ENCODE measurements at regions not wholly inside any gene's neighbourhood (a gene's known extent, or its start where the extent isn't known, plus 50 kb on each side); places are given as distances from the start of the nearest gene placed in this dataset.

DNA sequence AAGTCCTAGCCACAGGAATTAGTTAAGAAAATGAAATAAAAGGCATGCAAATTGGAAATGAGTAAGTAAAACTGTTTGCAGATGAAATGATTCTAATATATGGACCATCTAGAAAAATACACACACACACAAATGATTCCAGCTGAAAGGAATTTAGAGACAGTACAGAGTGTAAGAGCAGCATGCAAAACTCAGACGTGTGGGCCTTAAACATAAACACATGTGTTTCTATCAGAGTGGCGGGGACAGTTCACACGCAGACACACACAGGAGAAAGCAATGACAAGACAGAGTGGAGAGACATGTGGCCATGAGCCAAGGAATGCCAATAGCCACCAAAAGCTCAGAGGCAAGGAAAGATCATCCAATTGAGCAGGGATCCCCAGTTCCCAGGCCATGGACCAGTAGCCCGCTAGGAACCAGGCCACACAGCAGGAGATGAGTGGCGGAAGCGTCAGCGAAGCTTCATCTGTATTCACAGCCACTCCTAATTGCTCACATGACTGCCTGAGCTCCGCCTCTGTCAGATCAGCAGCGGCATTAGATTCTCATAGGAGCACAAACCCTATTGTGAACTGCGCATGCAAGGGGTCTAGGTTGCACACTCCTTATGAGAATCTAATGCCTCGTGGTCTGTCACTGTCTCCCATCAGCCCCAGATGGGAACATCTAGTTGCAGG is 155.4 kb downstream of the ARL4C start:
- no peak for DNase-seq (ENCODE audit: low read depth in 2 of 3, low spot score in 1 of 3)

DNA sequence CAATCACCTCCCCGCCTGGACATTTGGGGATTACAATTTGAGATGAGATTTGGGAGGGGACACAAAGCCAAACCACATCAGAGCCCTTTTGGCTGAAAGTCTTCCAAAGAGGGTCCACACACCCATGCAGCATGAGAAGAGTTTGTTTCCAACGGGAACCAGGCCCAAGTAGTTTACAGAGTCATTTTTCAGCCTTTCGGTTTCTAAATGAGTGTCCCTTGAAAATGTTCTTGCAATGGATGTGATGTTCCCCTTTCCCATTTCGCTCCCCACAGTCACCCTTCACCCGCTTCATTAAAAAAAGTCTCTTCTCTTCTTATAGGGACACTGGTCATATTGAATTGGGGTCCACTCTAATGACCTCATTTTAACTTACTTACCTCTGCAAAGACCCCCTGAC is 157.4 kb downstream of the ARL4C start:
- DNase-seq (ENCODE audit: low read depth in 2 of 3, low spot score in 1 of 3) = no peak

DNA sequence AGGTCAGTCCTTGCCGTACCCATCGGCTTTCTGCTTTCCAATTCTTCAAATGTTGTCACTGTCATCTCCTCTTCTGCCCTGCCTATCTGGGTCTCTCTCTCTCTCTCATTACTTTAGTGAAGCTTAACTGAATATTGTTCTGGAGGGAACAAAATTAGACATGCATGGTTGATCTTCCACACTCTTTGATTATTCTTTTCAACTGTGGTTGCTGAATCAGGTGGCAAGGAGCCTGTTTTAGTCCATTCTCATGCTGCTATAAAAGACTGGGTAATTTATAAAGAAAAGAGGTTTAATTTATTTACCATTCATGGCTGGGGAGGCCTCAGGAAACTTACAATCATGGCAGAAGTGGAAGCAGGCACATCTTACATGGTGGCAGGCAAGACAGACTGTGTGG is 157.9 kb downstream of the ARL4C start:
- DNase-seq (ENCODE audit: low read depth in 2 of 3, low spot score in 1 of 3) = no peak

DNA sequence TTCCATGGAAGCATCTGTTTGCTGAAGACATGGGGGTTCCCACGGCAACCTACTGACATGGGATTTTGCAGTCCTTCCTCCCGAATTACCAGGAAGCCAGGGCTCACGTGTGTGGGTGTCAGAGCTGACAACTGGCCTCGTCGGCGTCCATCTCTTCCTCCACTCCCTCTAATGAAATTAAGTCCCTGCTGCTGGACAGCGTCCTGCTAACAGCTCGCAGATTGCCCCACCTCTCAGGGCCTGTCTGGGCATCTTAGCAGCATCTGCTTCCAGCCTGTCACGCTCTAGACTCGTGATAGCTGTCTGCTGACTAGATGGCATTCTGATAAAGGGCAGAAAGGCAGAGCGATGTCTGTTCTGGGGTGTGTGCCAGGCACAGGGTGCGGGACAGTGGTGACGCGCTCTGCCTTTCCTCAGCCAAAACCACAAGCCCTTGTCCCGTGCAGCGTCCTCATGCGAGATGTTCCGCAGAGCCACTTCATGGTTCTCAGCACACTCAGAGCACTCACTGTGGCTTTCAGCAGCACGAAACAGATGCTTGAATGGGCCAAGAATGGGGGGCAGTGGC is 161.1 kb downstream of the ARL4C start:
- DNase-seq (ENCODE audit: low read depth in 2 of 3, low spot score in 1 of 3) = peak in 2 of 3 donors; percentile 14 to 18

DNA sequence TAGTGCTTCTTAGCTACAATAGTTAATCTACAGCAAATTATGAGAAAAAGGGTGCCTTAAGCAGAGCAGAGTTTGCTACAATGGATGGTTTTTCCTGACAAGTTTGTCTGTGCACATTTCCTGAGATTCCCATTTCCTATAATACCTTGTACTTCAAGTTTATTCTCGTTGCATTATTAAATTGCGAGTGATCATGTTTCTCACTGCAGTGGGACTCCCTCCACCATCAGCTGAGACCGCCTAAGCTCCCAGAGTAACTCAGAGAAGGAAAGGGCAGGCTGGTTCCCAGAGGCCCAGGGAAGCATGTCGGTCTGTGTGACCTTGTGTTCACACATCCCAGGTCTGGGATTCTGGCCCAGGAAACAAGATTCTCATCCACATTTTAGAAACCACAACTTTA is 162.1 kb downstream of the ARL4C start:
- DNase-seq (ENCODE audit: low read depth in 2 of 3, low spot score in 1 of 3) = no peak

DNA sequence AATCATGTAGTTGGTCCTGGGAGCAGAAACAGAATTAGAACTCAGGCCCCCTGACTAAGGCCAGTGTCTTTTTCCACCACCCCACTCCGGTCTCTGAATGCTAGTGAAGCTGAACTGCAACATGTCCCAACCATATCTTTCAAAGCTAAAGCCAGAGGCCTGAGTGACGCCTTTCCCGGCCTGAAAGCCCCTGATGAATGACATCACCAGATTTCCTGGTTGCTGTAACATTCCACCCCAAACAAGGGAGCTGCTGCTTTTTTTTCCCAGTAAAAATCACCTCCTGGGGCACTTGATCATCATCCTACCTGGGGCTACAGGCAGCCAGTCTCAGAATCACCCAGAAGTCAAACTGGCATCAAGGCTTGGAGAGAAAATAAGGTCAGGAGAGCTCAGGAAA is 162.7 kb downstream of the ARL4C start:
- no peak for DNase-seq (ENCODE audit: low read depth in 2 of 3, low spot score in 1 of 3)

DNA sequence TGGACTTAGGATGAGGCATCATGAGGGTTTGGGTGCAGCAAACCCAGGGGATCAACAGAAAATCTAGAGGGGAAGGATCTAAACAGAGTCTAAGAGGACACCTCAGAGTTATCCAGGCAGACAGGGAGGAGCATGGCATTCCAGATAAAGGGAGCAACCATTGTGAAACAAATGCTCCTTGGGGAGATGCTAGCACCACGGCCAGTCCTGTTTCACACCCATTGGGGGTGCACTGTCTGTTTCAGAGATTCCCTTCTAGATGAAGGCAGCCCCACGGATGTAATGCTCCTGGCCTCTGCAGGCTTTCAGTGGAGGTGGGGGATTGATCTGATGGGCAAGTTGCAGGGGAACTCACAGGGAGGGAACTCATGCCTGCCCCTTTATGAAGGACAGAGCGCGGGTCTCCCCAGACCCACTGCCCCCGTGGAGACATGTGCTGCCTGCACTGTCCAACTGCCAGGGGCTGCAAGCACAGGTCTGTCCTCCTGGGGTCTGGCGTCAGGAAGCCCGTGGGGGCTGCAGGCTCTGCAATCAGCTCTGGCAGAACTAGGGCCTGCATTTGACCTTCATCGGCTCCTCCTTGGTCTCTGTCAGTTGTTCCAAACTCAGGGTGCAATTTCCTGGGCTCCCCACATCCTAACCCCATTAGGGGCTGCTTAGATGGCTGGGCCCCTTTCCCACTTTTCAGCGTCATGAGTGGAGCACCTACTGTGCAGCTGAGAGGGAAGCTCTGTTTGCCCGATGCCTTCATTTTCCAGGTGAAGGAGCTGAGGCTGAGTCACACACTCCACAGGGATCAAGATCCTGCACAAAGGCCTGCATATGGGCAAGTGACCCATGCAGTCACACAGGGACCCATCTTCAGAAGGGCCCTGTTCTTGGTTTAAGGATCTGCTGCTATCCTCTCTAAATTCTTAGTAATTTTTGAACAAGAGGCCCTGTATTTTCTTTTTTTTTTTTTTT is 163.4 kb downstream of the ARL4C start:
- no peak for DNase-seq (ENCODE audit: low read depth in 2 of 3, low spot score in 1 of 3)

DNA sequence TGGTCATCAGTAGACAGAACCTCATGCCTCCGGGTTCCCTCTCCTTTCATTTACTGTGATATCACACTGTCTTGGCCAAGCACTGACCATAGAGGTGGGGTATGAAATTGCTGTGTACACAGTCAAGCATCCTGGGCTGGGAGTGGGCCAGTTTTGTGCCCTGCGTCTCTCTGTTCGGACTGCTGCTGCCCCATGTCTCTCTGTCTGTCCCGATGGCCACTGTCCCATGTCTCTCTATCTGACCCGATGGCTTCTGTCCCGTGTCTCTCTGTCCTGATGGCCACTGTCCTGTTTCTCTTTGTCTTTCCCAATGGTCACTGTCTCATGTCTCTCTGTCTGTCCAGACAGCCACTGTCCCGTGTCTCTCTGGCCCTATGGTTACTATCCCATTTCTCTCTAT is 164.9 kb downstream of the ARL4C start:
- DNase-seq (ENCODE audit: low read depth in 2 of 3, low spot score in 1 of 3) = no peak

DNA sequence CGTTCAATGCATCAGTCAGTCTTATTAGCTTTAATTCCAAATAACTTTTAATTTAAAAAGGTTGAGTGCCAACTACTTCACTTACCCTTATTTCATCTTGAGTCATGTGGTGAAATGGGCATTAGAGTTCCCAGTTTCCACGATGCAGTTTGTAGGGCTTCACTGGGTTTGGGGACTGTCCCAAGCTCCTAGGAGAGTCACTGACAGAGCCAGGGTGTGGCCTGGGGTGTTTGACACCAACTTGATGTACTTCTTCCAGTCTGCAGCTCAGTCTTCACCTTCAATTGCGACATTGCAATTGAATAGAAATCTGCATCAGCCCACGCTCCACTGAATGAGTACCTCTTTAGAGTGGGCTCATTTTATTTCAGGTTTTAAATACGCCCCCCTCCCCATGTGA is 165.3 kb downstream of the ARL4C start:
- DNase-seq (ENCODE audit: low read depth in 2 of 3, low spot score in 1 of 3) = no peak

DNA sequence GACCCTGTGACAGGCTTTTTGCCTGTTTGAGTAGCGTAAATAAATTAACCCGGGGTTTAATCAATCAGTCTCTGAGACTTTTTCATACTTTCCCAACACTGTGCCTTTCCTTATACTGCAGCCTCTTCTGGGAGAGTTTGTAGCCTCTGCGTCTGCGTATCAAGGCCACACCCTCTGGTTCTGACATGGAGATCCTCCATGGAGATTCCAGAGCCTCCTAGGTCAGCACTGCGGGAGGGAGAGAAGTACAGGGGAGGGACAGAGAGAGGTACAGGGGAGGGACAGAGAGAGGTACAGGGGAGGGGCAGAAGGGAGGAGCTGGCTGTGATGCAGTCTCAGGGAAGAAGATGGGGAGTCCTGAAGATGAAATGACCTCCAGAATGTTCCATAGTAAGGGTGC is 166.0 kb downstream of the ARL4C start:
- DNase-seq (ENCODE audit: low read depth in 2 of 3, low spot score in 1 of 3) = no peak

DNA sequence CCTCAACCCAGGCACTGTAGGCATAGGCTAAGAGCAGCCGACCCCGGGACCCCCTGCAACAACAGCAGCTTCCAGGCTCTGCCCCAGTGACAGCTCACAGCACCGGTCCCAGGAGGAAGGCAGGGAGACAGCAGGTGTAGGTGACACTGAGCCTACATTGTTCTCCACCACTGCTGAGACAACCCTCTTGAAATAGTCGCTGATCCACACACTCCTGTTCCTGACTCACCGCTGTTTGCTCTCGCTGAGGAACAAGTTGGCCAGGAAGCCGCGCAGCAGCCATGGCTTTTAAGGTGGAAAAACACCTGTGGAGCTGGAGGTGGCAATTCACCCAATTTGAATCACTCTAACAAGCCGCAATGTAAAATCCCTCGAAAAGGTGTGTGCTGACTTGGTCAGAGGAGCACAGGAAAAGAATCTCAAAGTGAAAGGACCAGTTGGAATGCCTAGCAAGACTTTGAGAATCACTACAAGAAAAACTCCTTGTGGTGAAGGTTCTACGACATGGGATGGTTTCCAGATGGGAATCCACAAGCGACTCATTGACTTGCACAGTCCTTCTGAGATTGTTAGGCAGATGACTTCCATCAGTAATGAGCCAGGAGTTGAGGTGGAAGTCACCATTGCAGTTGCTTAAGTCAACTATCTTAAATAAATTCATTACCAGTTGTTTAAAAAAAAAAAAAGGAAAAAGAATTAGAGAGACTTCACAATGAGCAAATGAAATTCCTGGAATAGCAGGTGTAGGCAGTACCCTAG is 167.5 kb downstream of the ARL4C start:
- DNase-seq (ENCODE audit: low read depth in 2 of 3, low spot score in 1 of 3) = no peak

DNA sequence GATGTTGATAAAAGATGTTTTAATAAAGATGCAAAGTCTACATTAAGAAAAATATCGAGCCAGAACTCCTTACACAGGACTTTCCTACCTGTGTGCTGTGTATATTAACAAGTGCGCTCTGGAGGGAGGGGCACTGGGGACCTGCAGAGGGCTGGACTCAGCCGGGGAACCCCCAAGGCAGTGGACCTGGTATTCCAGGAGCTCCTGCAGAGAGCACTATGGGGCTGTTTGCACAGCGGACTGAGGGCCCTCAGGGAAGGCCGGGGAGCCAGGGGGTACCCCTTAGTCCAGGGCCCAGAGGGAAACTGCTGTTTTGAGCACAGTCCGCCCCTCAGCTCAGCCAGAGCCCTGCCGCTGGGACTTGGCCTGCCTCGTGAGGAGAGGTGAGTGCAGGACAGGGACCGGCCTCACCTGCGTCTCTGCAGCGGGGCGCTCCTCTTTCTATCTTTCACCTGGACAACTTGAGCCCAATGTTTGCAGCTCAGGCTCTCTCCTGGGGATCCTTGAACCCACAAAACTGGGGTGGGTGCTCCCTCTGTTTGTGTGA is 168.4 kb downstream of the ARL4C start:
- no peak for DNase-seq (ENCODE audit: low read depth in 2 of 3, low spot score in 1 of 3)

DNA sequence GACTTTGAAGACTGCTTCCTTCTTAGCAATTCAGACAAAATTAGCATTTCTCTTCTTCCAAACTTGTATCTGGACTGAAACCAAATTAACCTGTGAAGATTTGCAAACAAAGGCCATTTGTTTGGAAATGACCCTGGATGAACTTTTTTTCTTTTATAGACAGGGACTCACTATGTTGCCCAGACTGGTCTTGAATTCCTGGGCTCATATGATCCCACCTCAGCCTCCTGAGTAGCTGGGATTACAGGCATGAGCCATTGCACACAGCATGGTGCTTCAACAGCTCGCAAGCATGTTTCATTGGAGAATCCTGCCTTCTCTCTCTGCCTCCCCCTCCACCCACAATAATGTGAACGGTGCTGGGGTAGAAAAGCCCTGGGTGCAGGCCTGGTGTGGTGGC is 170.2 kb downstream of the ARL4C start:
- no peak for DNase-seq (ENCODE audit: low read depth in 2 of 3, low spot score in 1 of 3)

DNA sequence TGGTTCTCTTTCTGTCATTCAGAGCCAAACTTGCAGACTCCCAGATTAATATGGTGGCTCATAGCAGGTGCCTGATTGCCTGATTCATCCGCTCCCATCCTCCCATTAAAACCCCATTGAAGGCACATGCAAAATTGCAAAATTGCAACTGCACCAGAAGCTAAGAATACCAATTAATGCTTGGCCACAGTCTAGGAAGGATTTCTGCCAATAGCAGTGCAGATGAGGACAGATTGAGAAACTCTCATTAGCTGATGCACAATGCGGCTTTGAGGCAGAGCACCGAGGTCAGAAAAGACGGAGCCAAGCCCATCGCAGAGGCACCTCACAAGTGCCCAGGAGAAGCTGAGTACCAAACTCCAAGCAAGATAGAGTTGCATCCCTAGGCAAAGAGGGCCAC is 172.8 kb downstream of the ARL4C start:
- no peak for DNase-seq (ENCODE audit: low read depth in 2 of 3, low spot score in 1 of 3)

DNA sequence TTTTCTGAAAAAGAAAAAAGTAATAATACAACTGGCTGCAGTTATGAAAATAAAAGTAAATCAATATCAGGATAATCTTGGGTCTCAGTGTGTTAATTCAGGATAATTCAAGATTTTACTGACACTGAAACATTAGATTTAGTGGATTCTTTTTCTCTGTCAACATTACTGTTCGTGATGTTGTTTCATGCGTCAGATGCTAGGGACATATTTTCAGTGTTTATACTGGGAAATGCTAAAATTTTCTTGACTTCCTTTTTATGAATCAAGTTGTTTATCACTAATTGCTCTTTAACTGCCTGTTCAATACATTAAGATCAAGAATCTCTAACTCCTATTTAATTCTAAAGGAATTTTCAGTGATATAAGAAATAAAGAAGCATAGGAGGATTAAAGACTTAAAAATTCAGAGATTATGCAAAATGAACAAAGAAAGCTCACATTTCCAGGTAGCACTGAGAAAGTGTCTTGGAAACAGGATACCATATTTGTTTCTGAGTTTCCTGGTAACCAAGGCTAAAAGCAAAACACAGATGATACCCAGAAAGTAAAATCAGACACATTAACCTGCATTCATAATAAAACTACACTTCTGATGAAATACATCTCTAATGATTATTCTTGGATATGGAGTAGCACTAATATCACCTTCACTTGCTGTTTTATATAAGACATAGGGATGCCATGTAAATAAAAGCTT is 174.0 kb downstream of the ARL4C start:
- DNase-seq (ENCODE audit: low read depth in 2 of 3, low spot score in 1 of 3) = no peak

DNA sequence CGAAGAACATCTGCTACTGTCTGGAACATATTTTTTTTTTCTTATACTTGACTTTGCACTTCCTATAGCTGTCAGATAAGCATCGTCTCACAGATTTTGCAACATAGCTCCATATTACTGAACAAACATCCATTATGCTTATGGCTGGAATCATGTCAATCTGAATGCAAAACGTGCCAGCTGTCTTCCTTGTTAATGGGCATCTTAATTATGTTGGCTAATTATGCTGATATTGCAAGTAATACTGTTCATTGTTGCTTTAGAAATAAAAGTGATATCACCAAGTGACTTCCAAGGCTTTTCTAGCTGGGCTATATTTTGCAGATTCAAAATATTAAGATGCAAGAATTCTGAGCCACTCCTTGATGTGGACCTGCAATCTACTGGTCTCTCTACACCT is 176.8 kb downstream of the ARL4C start:
- no peak for DNase-seq (ENCODE audit: low read depth in 2 of 3, low spot score in 1 of 3)

DNA sequence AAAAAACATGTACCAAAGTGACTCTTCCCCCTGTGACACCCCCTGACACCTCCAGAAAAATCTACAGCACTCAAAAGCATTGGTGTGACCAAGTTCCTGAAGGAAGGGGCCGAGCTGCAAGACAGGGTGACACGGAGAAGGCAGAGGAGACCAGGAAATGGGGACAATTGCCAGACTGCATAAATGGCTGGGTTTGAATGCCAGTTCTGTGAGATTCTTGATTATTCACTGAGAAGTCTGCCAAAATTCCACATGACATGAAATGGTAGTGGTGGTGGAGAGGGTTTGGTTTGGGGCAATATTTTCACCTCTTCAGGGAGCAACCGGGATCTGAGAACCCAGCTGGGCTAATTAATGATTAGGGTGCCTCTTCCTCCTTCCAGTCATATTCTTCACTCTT is 178.5 kb downstream of the ARL4C start:
- no peak for DNase-seq (ENCODE audit: low read depth in 2 of 3, low spot score in 1 of 3)

DNA sequence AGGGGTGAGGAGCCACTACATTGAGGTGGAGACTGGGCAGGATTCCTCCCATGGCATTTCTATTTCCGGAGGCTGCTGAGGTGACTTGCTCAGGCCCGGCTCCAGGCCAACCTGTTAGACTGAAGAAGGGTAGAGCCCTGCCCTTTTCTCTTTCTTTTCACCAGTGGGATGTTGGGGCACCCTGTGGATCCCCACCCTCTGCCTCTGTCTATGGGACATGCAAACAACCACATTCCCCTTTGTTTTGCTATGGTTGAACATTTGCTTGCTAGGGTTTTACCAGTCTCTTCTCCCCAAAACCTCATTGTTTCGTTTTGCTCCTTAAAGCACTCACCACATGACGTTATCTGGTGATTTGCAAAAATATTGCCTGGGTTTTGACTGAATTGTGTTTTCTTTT is 183.3 kb downstream of the ARL4C start:
- DNase-seq (ENCODE audit: low read depth in 2 of 3, low spot score in 1 of 3) = no peak

DNA sequence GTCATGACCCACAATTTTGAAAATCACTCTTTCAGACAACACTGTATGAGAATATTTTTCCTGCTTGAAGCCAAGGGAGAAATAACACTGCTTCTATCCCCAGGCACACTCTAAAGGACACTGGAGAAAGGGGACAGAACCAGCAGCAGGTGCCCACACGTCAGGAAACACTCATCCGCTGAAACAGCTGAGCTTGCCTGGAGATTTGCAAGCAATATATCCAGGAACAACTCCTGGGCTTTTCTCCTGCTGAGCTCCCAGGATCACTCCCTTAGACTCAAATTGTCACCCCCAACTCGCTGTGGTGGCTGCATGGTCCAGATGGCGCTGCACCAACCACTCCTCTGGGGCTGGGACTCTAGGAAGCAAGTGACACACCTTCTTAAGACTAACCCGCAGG is 186.7 kb downstream of the ARL4C start:
- DNase-seq (ENCODE audit: low read depth in 2 of 3, low spot score in 1 of 3) = no peak

DNA sequence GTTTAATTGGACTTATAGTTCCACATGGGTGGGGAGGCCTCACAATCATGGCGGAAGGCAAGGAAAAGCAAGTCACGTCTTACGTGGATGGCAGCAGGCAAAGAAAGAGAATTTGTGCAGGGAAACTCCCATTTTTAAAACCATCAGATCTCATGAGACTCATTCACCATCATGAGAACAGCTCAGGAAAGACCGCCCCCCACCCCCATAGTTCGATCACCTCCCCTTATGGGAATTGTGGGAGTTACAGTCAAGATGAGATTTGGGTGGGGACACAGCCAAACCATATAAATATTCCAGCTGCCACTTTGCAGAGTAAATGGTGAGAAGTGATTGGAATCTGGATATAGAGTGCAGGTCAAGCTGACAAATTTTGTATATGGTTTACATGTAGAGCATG is 187.4 kb downstream of the ARL4C start:
- DNase-seq (ENCODE audit: low read depth in 2 of 3, low spot score in 1 of 3) = no peak

DNA sequence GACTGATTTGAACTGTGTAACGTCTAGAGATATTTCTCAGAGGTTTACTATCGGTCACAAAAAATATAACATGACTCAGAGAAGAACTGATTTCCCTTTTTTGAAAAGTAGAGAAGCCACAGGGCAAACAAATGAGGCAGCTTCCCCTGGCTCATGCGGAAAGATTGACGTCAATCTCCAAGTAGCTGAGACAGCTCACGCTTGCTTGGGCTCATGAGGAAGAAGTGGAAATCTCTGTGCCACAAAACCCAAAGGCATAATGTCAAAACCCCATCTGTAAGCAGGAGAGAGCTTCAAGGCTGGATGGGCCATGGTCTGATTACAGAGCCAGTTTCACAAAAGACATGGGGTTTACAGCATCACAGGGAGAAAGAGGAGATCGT is 188.1 kb downstream of the ARL4C start:
- DNase-seq (ENCODE audit: low read depth in 2 of 3, low spot score in 1 of 3) = peak; percentile 60 to 74 (median 68)
